ENCODE measurements at regions not wholly inside any gene's neighbourhood (a gene's known extent, or its start where the extent isn't known, plus 50 kb on each side); places are given as distances from the start of the nearest gene placed in this dataset.

GRCh38 chr14:75333606-75334548, 55.2 kb downstream of the FOS start:
- DNase-seq (ENCODE audit: low read depth in 2 of 2): peak; percentile 9 to 27

GRCh38 chr14:75334549-75335051, 56.0 kb downstream of the FOS start:
- no peak for DNase-seq (ENCODE audit: low read depth in 2 of 2)

DNA sequence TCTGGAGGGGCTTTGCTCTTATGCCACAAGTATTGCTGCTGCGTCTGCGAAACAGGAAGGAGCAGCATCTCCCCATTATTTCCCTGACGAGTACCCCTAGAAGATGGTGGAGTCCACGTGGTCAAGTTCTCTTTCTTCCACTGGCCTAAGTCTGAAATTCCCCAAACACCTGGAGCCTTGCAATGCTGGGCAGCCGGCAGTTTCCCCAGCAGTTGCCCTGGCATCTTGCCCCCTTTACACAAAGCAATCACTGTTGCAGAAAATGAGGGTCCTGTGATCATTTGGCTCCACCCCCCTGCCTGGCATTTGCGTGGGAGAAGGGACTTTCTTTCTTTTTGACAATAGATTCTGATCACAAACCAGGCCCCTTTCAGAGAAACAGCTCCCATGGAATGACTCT, 56.9 kb downstream of the FOS start:
- DNase-seq (ENCODE audit: low read depth in 2 of 2): no peak

- no peak for DNase-seq (ENCODE audit: low read depth in 2 of 2)
These were observed 59.8 kb downstream of the FOS start for GRCh38 chr14:75338398-75338797.

DNA sequence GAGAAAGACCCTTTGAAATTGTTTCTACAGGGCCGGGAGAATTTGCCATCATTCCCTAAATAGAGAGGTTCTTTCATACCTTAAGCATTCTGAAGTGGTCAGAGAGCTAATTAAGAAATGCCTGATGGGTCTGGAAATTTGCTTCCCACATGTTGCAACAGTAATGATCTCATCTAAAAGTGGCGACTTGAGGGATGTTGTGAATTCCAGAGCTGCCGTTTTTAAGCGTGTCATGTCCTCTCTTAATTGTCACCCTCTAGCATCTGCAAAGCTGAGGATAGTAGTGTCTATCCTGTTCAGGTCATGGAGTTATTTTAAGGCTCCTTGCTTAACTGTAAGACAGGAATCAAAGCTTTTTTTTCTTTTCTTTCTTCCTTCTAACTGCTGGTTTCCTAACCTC, 60.4 kb downstream of the FOS start:
- DNase-seq (ENCODE audit: low read depth in 2 of 2): no peak

GRCh38 chr14:75340921-75341320, 62.3 kb downstream of the FOS start:
- DNase-seq (ENCODE audit: low read depth in 2 of 2): no peak

- DNase-seq (ENCODE audit: low read depth in 2 of 2): no peak
These were observed 63.0 kb downstream of the FOS start for GRCh38 chr14:75341620-75342019.

DNA sequence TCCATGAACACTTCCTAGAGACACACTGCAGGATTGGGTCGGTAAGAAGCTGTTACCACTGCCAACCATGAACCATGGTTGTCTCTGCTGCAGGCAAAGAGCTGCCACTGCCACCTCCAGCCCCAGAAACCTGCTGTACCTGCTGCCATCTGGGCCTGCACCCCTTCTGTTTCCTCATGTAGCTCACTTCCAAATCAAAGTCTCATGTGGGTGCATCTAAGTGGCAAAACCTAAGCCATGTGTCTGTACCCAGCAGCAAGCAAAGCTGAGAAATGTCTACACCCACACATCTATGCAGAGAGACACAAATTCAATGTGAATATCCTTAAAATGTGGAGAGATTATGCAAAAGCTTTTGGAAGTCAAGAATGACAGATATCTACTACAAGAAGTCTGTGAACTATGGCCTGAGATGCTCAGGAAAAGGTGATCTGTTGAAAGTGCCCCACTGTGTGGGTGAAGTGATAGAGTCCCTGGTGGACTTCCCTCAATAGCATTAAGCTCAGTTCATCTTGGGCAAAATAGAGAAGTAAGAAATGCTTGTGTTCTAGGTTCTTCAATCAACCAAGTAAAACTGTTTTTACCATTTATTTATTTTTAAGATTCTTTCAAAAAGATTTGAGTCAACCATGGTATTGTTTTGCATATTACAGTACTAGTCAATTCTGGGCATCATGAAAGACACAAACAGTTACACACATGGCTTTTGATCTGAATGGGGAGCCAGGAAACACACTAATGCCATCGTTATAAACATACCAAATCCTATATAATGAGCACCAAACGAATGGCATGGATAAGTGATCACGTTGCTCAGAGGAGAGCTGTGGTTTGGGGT, 64.4 kb downstream of the FOS start:
- no peak for DNase-seq (ENCODE audit: low read depth in 2 of 2)

DNA sequence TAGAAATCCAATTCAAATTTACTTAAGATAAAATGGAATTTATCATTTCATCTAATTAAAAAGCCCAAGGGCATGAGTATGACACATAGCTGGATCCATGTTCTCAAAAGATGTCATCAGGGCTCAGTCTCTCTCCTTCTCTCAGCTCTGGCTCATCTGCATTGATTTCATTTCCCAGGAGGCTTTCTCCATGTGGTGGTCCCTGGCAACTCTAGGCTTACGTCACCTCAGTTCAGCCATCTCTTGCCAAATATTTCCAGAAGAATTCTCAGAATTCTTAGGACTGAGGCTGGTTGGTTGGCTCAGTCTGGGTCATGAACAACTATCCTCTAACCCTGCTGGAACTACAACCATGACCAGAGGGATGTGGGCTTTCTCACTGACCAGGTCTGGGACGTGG, 65.3 kb downstream of the FOS start:
- DNase-seq (ENCODE audit: low read depth in 2 of 2): no peak

DNA sequence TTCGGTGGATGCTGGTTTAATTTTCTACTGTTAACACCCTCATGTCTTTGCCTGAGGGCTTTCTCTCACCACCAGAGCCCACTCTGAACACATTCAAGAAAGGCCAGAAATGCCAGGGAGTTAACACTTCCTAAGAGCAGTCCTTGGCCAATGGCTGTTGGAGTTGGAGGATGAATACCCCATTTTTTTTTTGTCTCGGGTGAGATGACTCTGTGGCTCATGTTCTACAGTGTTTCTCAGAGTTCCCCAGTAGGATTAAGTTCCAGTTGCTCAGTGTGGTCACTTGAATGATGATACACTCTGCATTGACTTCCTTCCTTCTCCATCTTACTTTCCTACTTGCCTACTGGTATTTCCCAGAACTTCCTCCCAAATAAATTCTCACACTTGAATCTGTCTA, 65.8 kb downstream of the FOS start:
- no peak for DNase-seq (ENCODE audit: low read depth in 2 of 2)

DNA sequence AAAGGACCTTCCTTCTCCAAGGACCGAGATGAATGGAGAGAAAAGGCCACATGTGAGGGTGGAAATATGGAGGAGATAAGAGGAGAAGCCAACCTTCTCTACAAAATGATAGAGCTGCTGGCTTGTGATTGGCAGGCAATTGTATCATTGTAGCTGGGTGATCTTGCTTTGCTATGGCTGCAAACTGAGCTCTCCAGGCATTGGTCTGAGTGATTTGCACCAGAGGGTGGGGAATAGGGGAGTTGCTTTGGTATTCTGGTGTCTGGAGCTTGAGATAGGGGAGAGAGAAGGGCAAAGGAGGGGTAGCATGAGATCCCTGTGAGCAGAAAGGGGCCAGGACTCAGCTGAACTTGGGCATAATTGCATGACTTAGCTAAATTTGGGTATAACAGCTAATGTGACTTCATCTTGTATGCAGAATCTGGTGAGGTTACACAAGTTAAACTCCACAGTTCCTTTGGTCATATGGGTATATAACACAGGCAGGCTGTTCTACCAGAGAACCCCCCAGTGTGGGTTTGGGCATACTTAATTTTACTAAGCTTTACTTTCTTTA, 72.0 kb downstream of the FOS start:
- DNase-seq (ENCODE audit: low read depth in 2 of 2): no peak

GRCh38 chr14:75359098-75359497, 68.7 kb upstream of the JDP2 start:
- DNase-seq (ENCODE audit: low read depth in 2 of 2): no peak

DNA sequence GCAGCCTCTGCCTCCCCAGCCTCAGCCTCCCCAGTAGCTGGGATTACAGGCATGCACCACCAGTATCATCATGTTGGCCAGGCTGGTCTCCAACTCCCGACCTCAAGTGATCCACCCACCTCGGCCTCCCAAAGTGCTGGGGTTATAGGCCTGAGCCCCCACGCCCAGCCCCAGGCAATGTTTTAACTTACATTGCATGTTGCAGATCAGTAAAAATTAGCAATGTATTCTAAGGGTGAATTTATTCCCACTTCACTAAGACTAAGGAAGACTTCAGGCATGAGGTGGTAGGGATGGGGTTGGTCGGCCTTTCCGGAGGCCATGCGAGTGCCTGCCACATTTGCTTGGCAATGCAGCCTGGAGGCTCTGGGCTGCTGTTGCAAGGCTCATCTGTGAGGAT, 66.8 kb upstream of the JDP2 start:
- DNase-seq (ENCODE audit: low read depth in 2 of 2): no peak

GRCh38 chr14:75361751-75362433, 65.9 kb upstream of the JDP2 start:
- no peak for DNase-seq (ENCODE audit: low read depth in 2 of 2)

DNA sequence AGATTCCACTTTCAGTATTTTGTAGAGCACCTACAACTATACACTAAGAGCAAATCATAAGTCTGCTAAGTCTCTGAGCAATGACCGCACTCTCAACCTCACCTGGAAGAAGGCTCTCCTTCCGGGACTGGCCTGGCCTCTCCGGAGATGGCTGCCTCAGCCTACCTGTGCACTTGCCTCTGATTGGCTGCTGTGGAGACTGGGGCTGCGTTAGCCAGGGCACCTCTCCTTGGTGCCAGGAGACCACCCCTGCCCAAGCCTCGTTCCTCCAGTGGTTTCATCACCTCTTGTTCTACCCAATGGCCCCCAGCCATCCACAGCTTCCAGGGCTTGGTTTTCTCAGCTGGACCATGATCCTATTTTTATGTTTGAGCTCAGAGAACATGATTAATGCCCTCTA, 64.7 kb upstream of the JDP2 start:
- DNase-seq (ENCODE audit: low read depth in 2 of 2): no peak

GRCh38 chr14:75363570-75364227, 64.1 kb upstream of the JDP2 start:
- DNase-seq (ENCODE audit: low read depth in 2 of 2): no peak

DNA sequence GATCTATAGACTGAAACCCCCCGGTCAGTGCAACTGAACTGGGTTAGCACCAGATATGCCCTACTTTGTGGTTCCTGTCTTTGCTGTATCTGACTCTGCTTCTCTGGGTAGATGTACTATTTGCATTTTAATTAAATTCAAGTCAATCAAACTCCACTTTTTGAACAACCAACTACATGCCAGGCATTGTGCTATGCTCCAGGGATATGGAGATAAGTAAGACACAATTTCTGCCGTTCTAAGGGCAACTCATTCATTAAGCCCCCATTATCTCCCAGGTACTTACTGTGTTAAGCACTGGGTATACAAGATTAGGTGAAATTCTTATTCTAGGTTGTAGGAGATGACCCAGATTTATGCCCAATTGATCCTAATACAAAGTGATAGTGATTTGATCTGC, 62.7 kb upstream of the JDP2 start:
- DNase-seq (ENCODE audit: low read depth in 2 of 2): no peak

DNA sequence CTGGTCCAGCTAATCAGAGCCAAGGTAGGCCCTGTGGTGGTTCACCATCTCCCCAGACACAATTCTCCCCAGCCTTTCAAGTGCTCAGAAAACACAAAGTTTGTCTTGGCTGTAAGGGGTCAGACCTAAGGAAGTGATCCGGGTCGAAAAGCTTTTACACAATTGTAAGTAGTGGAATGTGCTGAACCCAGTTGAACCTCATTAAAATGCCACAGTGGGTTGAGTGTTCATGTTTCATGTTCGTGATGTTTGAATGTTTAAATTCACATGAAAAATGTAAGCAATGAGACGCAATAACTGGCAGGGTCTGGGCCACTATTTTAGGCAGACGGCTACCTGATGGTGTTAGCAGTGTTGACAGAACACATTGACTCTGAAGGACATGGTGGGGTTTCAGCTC, 60.9 kb upstream of the JDP2 start:
- no peak for DNase-seq (ENCODE audit: low read depth in 2 of 2)

- DNase-seq (ENCODE audit: low read depth in 2 of 2): no peak
These were observed 59.5 kb upstream of the JDP2 start for GRCh38 chr14:75368333-75368732.

- DNase-seq (ENCODE audit: low read depth in 2 of 2): no peak
These were observed 58.3 kb upstream of the JDP2 start for GRCh38 chr14:75369506-75369905.

Data from stimulated activated CD8-positive, alpha-beta memory T cell treated with anti-CD3 and anti-CD28 coated beads, Interleukin-7, amount 100 ng/mL, for 1 hour (primary cell).